ENCODE measurements at regions not wholly inside any gene's neighbourhood (a gene's known extent, or its start where the extent isn't known, plus 50 kb on each side); places are given as distances from the start of the nearest gene placed in this dataset.

DNA sequence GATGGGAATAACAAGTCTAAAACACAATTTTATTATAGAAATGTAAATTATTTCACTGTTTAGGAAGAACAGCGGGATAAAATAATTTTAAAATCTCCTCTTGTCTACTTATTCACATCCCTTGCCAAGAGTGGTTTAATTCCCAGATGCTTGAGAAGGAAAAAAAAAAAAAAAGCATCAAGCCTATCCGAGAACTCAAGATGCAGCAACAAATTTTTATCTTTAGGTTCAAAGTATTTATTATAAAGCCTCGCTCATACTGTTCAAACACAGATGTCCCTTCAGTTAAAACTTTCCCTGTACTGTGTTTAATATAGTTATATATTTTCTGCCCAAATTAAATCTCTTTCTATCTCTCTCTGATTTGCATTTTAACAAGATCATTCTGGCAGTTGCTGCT lies 1615.8 kb downstream of the PLA2G4A start:
- DNase-seq (ENCODE audit: low read depth) = no peak
- H3K4me3 ChIP-seq (ENCODE audit: low read depth, low read length) = no peak overlapping the region
- in situ Hi-C loops (cut with HindIII; ENCODE audit: low sequenced_read_pairs) = no loop called here
- no peak for TF ChIP-seq CTCF (IDR thresholded peaks at IDR 0.05; ENCODE audit: low read depth, low read length, missing control alignments)

GRCh38 chr1:188462837-188463236 lies 1634.1 kb downstream of the PLA2G4A start:
- no peak overlapping the region for H3K4me3 ChIP-seq (ENCODE audit: low read depth, low read length)
- TF ChIP-seq CTCF (IDR thresholded peaks at IDR 0.05; ENCODE audit: low read depth, low read length, missing control alignments) = no peak
- no peak for DNase-seq (ENCODE audit: low read depth)
- in situ Hi-C loops (cut with HindIII; ENCODE audit: low sequenced_read_pairs) = no loop called here

- in situ Hi-C loops (cut with HindIII; ENCODE audit: low sequenced_read_pairs) = no loop called here
Observed at GRCh38 chr1:188463919-188464318, 1635.2 kb downstream of the PLA2G4A start.

DNA sequence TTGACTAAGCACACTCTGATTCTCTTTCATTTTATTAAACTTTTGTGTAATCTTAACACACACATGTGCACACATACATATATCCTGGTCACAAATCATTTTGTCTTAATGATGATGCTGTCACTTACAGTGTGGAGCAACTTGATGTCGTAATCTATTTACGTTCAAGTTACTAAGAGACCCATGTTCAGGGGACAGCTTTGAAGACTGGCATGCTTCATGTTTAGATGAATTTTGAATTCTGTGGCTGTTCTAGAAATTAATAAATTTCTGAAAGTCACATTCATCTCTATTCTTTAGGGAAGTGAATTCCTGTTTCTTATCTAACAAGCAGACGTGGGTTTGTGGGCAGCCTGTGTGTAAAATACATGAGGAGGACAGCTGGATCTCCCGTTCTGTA lies 1637.8 kb downstream of the PLA2G4A start:
- H3K4me3 ChIP-seq (ENCODE audit: low read depth, low read length) = no peak overlapping the region
- in situ Hi-C loops (cut with HindIII; ENCODE audit: low sequenced_read_pairs) = no loop called here
- no peak for DNase-seq (ENCODE audit: low read depth)
- no peak for TF ChIP-seq CTCF (IDR thresholded peaks at IDR 0.05; ENCODE audit: low read depth, low read length, missing control alignments)

More at GRCh38 chr1:188463919-188464318, 1635.2 kb downstream of the PLA2G4A start:
- no peak for DNase-seq (ENCODE audit: low read depth)
- peak; percentile 6 for TF ChIP-seq CTCF (IDR thresholded peaks at IDR 0.05; ENCODE audit: low read depth, low read length, missing control alignments)
- no peak overlapping the region for H3K4me3 ChIP-seq (ENCODE audit: low read depth, low read length)

GRCh38 chr1:188476606-188477005 lies 1647.9 kb downstream of the PLA2G4A start:
- in situ Hi-C loops (cut with HindIII; ENCODE audit: low sequenced_read_pairs) = no loop called here
- DNase-seq (ENCODE audit: low read depth) = no peak
- no peak overlapping the region for H3K4me3 ChIP-seq (ENCODE audit: low read depth, low read length)
- TF ChIP-seq CTCF (IDR thresholded peaks at IDR 0.05; ENCODE audit: low read depth, low read length, missing control alignments) = no peak

- no peak for DNase-seq (ENCODE audit: low read depth)
- in situ Hi-C loops (cut with HindIII; ENCODE audit: low sequenced_read_pairs) = no loop called here
- no peak for TF ChIP-seq CTCF (IDR thresholded peaks at IDR 0.05; ENCODE audit: low read depth, low read length, missing control alignments)
- no peak overlapping the region for H3K4me3 ChIP-seq (ENCODE audit: low read depth, low read length)
Observed at GRCh38 chr1:188489336-188490112, 1660.8 kb downstream of the PLA2G4A start.
